AG09319 (cell line): ENCODE measurements at regions not wholly inside any gene's neighbourhood (a gene's known extent, or its start where the extent isn't known, plus 50 kb on each side); places are given as distances from the start of the nearest gene placed in this dataset.

Source experiments
- DNase-seq: peaks from one replicate; pipeline ENCODE4 v3.0.0-alpha.2; 2010; ENCODE audit warnings: low read depth; ENCODE audit errors: extremely low read depth
- CTCF ChIP-seq: IDR thresholded peaks from 2 replicates; pipeline ENCODE4 v1.5.1; 2011; ENCODE audit warnings: low read depth, mild to moderate bottlenecking, inconsistent platforms, low read length, moderate library complexity

GRCh38 chr10:64973391-64973790, 1452.2 kb downstream of the REEP3 start:
- TF ChIP-seq CTCF = no peak

DNA sequence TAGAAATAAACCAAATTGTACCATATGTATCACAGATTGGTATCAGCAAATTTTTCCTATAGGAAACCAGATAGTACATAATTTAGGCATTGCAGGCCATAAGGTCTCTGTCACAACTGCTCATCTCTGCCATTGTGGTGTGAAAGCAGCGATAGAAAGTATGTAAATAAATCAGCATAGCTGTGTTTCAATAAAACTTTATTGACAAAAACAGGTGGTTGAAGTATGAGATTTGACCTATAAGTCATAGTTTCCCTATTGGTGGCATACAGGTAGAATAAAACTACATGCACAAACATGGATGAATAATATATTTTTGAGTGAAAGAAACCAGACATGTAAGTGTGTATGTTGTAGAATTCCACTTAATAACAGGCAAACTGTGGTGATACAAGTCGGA, 1454.9 kb downstream of the REEP3 start:
- TF ChIP-seq CTCF = no peak

More at GRCh38 chr10:64973391-64973790, 1452.2 kb downstream of the REEP3 start:
- no peak for DNase-seq

DNA sequence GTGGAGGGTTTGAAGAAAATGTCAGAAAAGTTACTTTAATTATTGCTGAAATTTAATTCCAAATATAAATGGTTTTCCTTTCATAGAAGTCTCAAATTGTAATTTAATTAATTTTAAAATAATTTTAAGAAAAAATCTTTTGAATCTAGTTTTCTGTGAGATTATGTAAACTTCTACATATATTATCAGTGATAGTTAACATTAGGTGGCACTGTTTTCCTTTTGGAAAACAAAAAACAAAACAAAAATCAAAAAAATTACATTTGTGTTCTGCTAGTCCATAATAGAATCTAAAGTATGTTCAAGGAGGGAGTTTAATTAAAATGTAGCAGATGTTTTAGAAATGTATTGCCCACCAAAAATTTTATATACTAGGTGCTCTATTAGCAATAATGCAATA, 1456.7 kb downstream of the REEP3 start:
- TF ChIP-seq CTCF = no peak
- DNase-seq = no peak

More for the DNA sequence above, 1454.9 kb downstream of the REEP3 start:
- no peak for DNase-seq

- TF ChIP-seq CTCF = no peak
- DNase-seq = no peak
Observed at GRCh38 chr10:64996886-64997285, 1475.7 kb downstream of the REEP3 start.

GRCh38 chr10:65010845-65011244, 1489.6 kb downstream of the REEP3 start:
- TF ChIP-seq CTCF = no peak
- no peak for DNase-seq

DNA sequence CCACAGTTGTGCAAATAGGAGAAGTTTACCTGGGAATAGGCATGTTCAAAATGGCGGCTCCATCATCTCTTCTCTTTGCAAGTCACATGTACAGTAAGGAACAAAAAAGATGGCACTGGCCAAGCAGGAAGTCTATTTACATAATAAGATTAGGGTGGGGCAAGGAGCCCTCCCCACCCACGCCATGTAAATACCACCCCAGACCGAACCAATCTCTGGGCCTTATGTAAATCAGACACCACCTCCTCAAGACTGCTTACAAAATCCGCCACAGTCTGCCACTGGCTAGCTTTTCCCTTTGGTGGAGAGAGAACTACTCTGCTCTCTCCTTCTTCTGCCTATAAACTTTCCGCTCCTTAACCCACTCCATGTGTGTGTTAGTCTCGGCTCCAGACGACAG, 1496.3 kb downstream of the REEP3 start:
- no peak for DNase-seq
- no peak for TF ChIP-seq CTCF

GRCh38 chr10:65024886-65025285, 1503.7 kb downstream of the REEP3 start:
- no peak for DNase-seq
- TF ChIP-seq CTCF = no peak

DNA sequence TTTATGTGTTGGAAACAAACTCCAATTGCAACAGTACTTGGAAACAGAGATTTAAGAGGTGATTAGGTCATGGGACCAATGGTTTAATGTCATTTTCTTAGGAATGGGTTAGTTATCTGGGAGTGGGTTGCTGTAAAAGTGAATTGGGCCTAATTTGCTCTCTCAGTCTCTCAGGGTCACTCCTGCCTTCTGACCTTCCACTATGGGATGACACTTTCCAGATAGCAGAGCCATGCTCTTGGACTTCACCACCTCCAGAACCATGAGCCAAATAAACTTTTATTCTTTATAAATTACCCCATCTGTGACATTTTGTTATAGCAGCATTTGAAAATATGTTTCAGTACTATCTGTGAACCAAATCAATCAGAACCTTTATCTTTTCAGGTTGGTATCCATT, 1509.1 kb downstream of the REEP3 start:
- TF ChIP-seq CTCF = no peak
- DNase-seq = no peak
